ENCODE measurements at regions not wholly inside any gene's neighbourhood (a gene's known extent, or its start where the extent isn't known, plus 50 kb on each side); places are given as distances from the start of the nearest gene placed in this dataset.
A peak's percentile ranks its signal among the peaks of the same experiment; 100 is the strongest.

DNA sequence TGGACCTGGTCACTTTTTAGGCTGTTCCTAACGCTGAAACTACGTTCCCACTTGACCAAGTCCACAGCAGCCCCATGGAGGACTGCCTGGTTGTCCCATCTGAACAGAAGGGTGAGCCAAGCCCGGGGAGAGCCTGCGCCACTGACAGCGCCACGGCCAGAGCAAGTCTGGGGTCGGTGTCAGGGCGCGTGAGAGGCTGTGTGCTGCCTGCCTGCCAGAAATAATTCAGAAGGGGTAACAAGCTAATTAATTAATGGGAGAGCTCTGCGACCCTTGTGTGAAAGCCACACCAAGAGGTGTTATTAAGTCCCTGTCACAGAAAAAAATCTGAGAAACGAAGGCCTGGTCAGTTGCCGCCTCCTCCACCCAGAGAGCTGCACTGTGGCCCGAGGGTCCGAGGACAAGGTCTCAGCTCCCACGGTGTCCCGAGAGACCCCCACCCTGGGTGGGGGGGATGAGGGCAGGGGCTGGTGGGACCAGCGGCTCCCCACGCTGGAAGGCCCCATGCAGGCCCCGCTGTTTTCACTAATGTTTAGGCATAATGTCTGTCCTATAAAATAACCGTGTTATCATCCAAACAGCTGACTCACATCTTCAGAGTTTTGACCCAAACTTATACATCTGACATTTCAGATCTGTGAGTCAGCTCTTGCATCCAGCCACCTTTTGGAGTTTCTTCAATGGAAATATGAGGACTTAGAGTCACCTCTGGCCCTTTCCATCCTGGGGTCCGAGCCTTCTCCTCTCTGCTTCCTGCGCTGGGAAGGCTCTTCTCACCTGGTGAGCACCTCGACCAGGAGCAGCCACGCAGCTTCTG lies 58.5 kb downstream of the DLL1 start:
- no peaks in the 10 kb centered on the region for H3K36me3 Mint-ChIP-seq
- Histone ChIP-seq H3K27me3 (ENCODE audit: control insufficient read depth, insufficient read depth, low read length) (no peaks in the 10 kb centered on the region), H3K27ac (ENCODE audit: insufficient read depth, low read length, poor library complexity, severe bottlenecking) (no peak overlapping the region), H3K36me3 (ENCODE audit: control insufficient read depth, insufficient read depth, low read length) (no peaks in the 10 kb centered on the region), H3K4me1 (ENCODE audit: control insufficient read depth, insufficient read depth, low read length, poor library complexity, severe bottlenecking) (no peaks in the 10 kb centered on the region), H3K4me3 (ENCODE audit: low read depth, low read length) (no peak overlapping the region), H3K9me3 (ENCODE audit: control insufficient read depth in 2 of 2, low read length in 2 of 2) (no peaks in the 10 kb centered on the region)
- no peaks in the 10 kb centered on the region for H3K9me3 Mint-ChIP-seq
- ATAC-seq (ENCODE audit: low read depth in 2 of 2) = no peak
- H3K4me1 Mint-ChIP-seq = no peaks in the 10 kb centered on the region
- no peak overlapping the region for H3K27ac Mint-ChIP-seq
- H3K27me3 Mint-ChIP-seq = peaks cover 4% of the 10 kb centered on the region
- no peak overlapping the region for H3K4me3 Mint-ChIP-seq
- DNase-seq = no peak

DNA sequence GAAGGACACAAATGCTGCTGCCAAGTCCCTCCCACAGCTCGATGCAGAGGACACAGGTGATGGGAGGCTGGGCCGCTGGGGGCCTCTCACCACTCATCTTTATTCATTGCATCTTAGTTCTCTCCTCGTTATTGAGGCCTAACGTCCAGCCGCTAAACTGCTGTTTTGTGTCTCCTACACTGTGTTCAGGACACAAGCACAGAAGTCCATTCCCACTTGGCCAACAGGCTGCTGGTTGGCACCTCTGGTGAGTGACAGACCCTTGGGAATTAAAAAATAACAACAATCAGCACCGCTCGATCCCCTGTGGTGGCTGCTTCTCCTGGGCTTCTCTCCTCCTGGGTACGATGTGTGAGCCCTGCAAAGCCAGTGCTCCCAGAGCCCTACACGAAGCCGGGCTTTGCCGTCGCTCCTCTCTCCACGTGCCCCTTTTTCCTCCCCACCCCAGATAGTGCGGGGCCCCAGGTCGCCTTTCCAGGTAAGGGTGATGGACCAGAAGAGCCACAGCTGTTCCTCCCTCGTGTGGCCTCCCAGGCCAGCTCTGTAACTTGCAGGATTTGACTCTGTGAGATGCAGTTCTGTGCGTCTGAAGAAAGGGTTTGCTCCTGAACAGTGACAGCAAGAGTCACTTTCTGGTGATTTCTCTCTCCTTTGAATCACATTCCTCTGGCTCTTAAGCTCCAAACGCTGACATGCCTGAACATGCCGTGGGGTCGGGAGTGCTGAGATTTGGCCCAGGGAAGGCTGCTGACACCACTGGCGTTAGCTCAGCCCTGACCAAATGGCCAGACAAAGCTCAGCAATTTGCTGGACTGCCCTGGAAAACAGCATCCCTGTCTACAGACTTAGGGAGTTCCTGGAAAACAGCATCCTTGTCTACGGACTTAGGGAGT lies 59.3 kb downstream of the DLL1 start:
- H3K27ac Mint-ChIP-seq = no peak overlapping the region
- DNase-seq (no peak), ATAC-seq (ENCODE audit: low read depth in 2 of 2) (no peak)
- H3K27me3 Mint-ChIP-seq = peaks cover 4% of the 10 kb centered on the region
- no peaks in the 10 kb centered on the region for H3K36me3 ChIP-seq (ENCODE audit: control insufficient read depth, insufficient read depth, low read length)
- no peaks in the 10 kb centered on the region for H3K9me3 ChIP-seq (ENCODE audit: control insufficient read depth in 2 of 2, low read length in 2 of 2)
- no peak overlapping the region for H3K4me3 Mint-ChIP-seq
- H3K4me3 ChIP-seq (ENCODE audit: low read depth, low read length) = no peak overlapping the region
- no peaks in the 10 kb centered on the region for H3K9me3 Mint-ChIP-seq
- no peaks in the 10 kb centered on the region for H3K36me3 Mint-ChIP-seq
- no peak overlapping the region for H3K27ac ChIP-seq (ENCODE audit: insufficient read depth, low read length, poor library complexity, severe bottlenecking)
- no peaks in the 10 kb centered on the region for H3K27me3 ChIP-seq (ENCODE audit: control insufficient read depth, insufficient read depth, low read length)
- no peaks in the 10 kb centered on the region for H3K4me1 Mint-ChIP-seq
- no peaks in the 10 kb centered on the region for H3K4me1 ChIP-seq (ENCODE audit: control insufficient read depth, insufficient read depth, low read length, poor library complexity, severe bottlenecking)

DNA sequence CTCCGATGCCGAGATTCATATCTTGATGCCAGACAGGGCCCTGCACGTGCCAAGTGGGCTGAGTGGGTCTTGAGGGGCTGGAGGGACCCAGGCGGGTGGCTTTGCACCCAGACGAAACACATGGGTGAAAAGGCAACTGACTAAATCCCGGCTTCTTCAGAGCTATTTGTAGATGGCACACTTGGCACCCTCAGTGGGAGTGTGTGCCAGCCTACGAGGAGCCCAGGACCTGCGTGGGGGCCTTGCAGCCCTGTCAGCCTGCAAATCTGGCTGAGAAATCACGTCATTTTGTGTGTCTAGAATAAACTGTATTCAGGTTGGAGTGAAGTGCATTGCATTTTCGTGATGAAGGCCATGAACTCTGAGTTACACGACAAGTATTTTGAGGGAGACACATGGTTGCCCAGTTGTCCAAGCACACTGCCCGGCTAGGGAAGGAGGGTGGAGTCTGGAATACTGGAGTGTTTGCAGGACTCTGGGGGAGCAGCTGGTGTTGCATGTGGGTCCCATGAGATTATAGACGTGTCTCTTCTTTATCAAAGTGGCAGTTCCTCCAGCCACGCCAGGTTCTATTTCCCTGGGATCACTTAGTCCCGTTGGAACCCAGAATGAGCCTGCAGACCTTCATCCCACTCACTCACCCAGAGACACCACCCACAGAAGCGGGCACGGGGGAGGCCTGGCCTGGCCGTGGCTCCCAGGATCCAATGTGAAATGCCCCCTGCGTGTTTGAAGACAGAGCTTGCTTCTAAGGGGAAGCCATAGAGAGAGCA lies 60.2 kb downstream of the DLL1 start:
- H3K36me3 ChIP-seq (ENCODE audit: control insufficient read depth, insufficient read depth, low read length) = no peaks in the 10 kb centered on the region
- H3K36me3 Mint-ChIP-seq = no peaks in the 10 kb centered on the region

DNA sequence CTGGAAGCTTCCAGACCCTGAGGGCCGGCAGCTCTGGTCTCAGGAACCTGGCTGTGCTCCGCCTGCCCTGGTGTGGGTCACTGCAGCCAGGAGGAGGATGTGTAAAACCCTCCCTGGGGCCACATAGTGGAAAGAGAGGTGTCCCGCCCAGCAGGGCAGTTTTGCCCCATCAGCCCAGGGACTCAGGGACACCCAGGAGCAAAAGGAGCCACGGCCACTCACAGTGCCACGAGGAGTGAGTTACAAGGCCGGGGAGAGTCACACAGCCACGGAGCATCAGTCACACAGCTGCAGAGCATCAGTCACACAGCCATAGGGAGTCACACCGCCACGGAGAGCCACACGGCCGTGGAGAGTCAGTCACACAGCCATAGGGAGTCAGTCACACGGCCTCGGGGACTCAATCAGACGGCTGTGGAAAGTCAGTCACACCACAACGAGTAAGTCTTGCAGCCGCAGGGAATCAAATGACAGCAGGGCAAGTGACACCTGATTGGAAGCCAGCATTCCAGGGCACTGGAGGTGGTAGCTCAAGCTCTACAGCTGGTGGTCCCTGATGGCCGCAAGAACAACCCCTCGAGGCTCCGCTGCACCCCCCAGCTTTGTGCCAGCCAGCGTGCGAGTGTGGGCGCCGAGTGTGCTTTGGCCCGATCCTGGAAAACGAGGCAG lies 60.9 kb downstream of the DLL1 start:
- H3K4me3 ChIP-seq (ENCODE audit: low read depth, low read length) = no peak overlapping the region
- Mint-ChIP-seq H3K9me3 (no peaks in the 10 kb centered on the region), H3K36me3 (no peaks in the 10 kb centered on the region), H3K27me3 (peaks cover 4% of the 10 kb centered on the region), H3K4me3 (no peak overlapping the region), H3K27ac (no peak overlapping the region), H3K4me1 (peaks cover 0 to 2% (median 0%) of the 10 kb centered on the region in 4 donors)
- H3K36me3 ChIP-seq (ENCODE audit: control insufficient read depth, insufficient read depth, low read length) = no peaks in the 10 kb centered on the region
- no peaks in the 10 kb centered on the region for H3K9me3 ChIP-seq (ENCODE audit: control insufficient read depth in 2 of 2, low read length in 2 of 2)
- no peaks in the 10 kb centered on the region for H3K27me3 ChIP-seq (ENCODE audit: control insufficient read depth, insufficient read depth, low read length)
- H3K4me1 ChIP-seq (ENCODE audit: control insufficient read depth, insufficient read depth, low read length, poor library complexity, severe bottlenecking) = no peaks in the 10 kb centered on the region
- DNase-seq (no peak), ATAC-seq (ENCODE audit: low read depth in 2 of 2) (no peak)
- H3K27ac ChIP-seq (ENCODE audit: insufficient read depth, low read length, poor library complexity, severe bottlenecking) = no peak overlapping the region

More for the DNA sequence above, 60.2 kb downstream of the DLL1 start:
- no peak for DNase-seq
- Mint-ChIP-seq H3K4me1 (peaks cover 0 to 2% (median 0%) of the 10 kb centered on the region in 4 donors), H3K27ac (no peak overlapping the region), H3K4me3 (peak overlapping the region in 1 of 4 donors; percentile 43), H3K27me3 (peaks cover 4% of the 10 kb centered on the region), H3K9me3 (no peaks in the 10 kb centered on the region)
- no peaks in the 10 kb centered on the region for H3K4me1 ChIP-seq (ENCODE audit: control insufficient read depth, insufficient read depth, low read length, poor library complexity, severe bottlenecking)
- no peak overlapping the region for H3K27ac ChIP-seq (ENCODE audit: insufficient read depth, low read length, poor library complexity, severe bottlenecking)
- no peak overlapping the region for H3K4me3 ChIP-seq (ENCODE audit: low read depth, low read length)
- no peaks in the 10 kb centered on the region for H3K9me3 ChIP-seq (ENCODE audit: control insufficient read depth in 2 of 2, low read length in 2 of 2)
- no peak for ATAC-seq (ENCODE audit: low read depth in 2 of 2)
- no peaks in the 10 kb centered on the region for H3K27me3 ChIP-seq (ENCODE audit: control insufficient read depth, insufficient read depth, low read length)

DNA sequence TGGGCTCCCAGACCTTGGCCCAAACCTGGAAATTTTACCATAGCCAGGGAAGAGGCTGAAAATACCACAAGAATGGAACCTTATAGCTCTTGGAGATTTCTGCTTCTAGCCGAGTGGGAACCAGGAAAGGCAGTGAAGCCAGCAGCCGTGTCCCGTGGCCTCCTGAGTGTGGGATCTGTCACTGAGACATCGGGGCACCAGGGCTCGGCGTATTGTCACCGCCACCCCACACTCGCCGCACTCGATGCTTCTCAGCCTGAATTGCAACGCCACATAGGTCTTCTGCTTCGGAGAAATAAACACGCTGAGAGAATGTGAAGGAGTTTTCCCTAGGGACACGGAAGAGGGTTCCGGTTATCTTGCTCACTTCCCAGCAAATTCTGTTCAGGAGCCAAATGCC lies 61.5 kb downstream of the DLL1 start:
- Histone ChIP-seq H3K27ac (ENCODE audit: insufficient read depth, low read length, poor library complexity, severe bottlenecking) (no peak overlapping the region), H3K9me3 (ENCODE audit: control insufficient read depth in 2 of 2, low read length in 2 of 2) (no peaks in the 10 kb centered on the region), H3K4me3 (ENCODE audit: low read depth, low read length) (no peak overlapping the region), H3K36me3 (ENCODE audit: control insufficient read depth, insufficient read depth, low read length) (no peaks in the 10 kb centered on the region), H3K4me1 (ENCODE audit: control insufficient read depth, insufficient read depth, low read length, poor library complexity, severe bottlenecking) (no peaks in the 10 kb centered on the region), H3K27me3 (ENCODE audit: control insufficient read depth, insufficient read depth, low read length) (no peaks in the 10 kb centered on the region)
- peaks cover 4% of the 10 kb centered on the region for H3K27me3 Mint-ChIP-seq
- ATAC-seq (ENCODE audit: low read depth in 2 of 2) = no peak
- no peak overlapping the region for H3K27ac Mint-ChIP-seq
- H3K4me1 Mint-ChIP-seq = peaks cover 0 to 2% (median 0%) of the 10 kb centered on the region in 4 donors
- no peaks in the 10 kb centered on the region for H3K9me3 Mint-ChIP-seq
- H3K4me3 Mint-ChIP-seq = no peak overlapping the region
- no peaks in the 10 kb centered on the region for H3K36me3 Mint-ChIP-seq
- no peak for DNase-seq

DNA sequence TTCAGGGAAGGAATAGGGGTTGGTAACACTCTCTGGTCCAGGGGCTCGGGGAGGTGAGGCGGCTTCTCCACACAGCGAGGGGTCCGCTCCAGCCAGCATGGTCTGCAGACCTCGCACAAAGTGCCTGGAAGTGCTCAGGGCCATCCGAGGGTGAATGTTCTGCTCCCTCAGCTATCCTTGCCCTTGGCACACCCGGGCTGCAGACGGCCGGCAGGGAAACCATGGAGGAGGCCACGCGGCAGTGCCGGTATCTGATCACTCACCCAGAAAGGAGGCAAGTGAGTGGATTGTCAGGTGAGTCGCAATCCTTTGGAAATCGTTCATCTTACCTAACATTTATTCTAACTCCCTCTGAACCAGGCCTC lies 62.0 kb downstream of the DLL1 start:
- H3K27ac Mint-ChIP-seq = no peak overlapping the region
- peaks cover 4% of the 10 kb centered on the region for H3K27me3 Mint-ChIP-seq
- no peak for DNase-seq
- Histone ChIP-seq H3K4me3 (ENCODE audit: low read depth, low read length) (no peak overlapping the region), H3K27me3 (ENCODE audit: control insufficient read depth, insufficient read depth, low read length) (no peaks in the 10 kb centered on the region), H3K36me3 (ENCODE audit: control insufficient read depth, insufficient read depth, low read length) (no peaks in the 10 kb centered on the region), H3K9me3 (ENCODE audit: control insufficient read depth in 2 of 2, low read length in 2 of 2) (no peaks in the 10 kb centered on the region), H3K4me1 (ENCODE audit: control insufficient read depth, insufficient read depth, low read length, poor library complexity, severe bottlenecking) (no peaks in the 10 kb centered on the region), H3K27ac (ENCODE audit: insufficient read depth, low read length, poor library complexity, severe bottlenecking) (no peak overlapping the region)
- no peak overlapping the region for H3K4me3 Mint-ChIP-seq
- no peak for ATAC-seq (ENCODE audit: low read depth in 2 of 2)
- H3K4me1 Mint-ChIP-seq = peaks cover 0 to 2% (median 0%) of the 10 kb centered on the region in 4 donors
- H3K36me3 Mint-ChIP-seq = no peaks in the 10 kb centered on the region
- no peaks in the 10 kb centered on the region for H3K9me3 Mint-ChIP-seq
